T47D (cell line): ENCODE measurements at regions not wholly inside any gene's neighbourhood (a gene's known extent, or its start where the extent isn't known, plus 50 kb on each side); places are given as distances from the start of the nearest gene placed in this dataset.

Experiments
- DNase-seq, 2 experiments: peaks; one replicate each; pipeline versions ENCODE4 v3.0.0 to v3.0.0-alpha.2; 2011 to 2012; ENCODE audit warnings: low read depth in 1 of 2, low spot score in 1 of 2
- JUND ChIP-seq: IDR thresholded peaks from 2 replicates; pipeline ENCODE4 v1.6.1; 2012; ENCODE audit warnings: low read depth
- in situ Hi-C: cut with HindIII; loops from 2 replicates; pipeline ENCODE4 v1.10.0; 2016; ENCODE audit warnings: low sequenced_read_pairs, low pct_unique_long_range_greater_than_20kb

DNA sequence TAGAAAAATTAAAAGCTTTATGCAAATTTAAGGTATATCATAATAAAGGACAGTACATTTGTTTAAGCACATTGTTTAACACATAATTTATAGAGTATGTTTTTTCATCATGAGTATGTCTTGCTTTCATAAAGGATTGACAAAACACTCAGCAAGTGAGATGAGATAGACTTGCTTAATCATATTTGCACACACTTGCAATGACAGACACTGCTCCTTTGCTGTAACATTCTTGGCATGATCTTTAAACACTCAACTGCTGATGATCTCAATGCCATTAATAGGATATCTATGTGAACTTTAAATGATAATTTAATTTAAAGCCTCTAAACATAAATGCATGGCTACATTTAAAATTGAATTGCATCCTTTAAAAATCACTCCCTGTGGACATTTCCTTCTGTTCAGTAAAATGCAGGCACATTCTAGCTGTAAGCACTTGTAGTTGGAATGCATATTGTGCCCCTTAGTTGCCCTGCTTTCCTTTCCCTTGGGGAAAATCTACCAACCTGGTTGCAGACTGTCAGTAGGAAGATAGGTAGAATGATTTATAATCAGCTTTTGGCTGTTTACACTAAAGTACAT lies 979.0 kb downstream of the TMTC2 start:
- TF ChIP-seq JUND, result no peak
- in situ Hi-C loops, result no loop called here
- DNase-seq, result no peak

- in situ Hi-C loops, result no loop called here
- DNase-seq, result no peak
- no peak for TF ChIP-seq JUND
Observed at GRCh38 chr12:83664650-83665049, 977.9 kb downstream of the TMTC2 start.

- no peak for TF ChIP-seq JUND
- in situ Hi-C loops, result no loop called here
- DNase-seq, result no peak
Observed at GRCh38 chr12:83660727-83661358, 974.1 kb downstream of the TMTC2 start.

- in situ Hi-C loops, result no loop called here
- TF ChIP-seq JUND, result no peak
- DNase-seq, result no peak
Observed at GRCh38 chr12:83659321-83659720, 972.6 kb downstream of the TMTC2 start.

GRCh38 chr12:83656004-83656403 lies 969.3 kb downstream of the TMTC2 start:
- no peak for TF ChIP-seq JUND
- DNase-seq, result no peak
- in situ Hi-C loops, result no loop called here

DNA sequence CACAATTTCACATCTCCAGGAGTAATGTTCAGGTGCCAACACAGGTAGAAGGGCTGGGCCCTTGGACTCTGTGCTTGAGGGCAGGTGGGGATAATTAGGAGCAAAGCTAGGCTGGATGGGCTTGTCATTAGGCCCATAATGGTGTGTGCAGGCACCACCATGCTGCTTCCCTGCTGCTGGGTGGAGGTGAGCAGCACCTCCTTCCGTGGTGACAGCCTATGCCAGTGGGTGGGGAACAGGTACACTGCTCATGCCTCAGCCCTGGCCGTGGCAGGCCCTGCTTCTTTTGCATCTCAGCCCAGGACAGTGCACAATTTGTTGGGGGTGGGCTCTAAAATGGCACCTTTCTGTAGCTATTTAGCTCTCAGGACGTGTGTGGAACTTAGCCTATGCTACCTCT lies 955.5 kb downstream of the TMTC2 start:
- in situ Hi-C loops, result no loop called here
- TF ChIP-seq JUND, result no peak
- no peak for DNase-seq

GRCh38 chr12:83641789-83642188 lies 955.1 kb downstream of the TMTC2 start:
- no peak for TF ChIP-seq JUND
- in situ Hi-C loops, result no loop called here
- no peak for DNase-seq

DNA sequence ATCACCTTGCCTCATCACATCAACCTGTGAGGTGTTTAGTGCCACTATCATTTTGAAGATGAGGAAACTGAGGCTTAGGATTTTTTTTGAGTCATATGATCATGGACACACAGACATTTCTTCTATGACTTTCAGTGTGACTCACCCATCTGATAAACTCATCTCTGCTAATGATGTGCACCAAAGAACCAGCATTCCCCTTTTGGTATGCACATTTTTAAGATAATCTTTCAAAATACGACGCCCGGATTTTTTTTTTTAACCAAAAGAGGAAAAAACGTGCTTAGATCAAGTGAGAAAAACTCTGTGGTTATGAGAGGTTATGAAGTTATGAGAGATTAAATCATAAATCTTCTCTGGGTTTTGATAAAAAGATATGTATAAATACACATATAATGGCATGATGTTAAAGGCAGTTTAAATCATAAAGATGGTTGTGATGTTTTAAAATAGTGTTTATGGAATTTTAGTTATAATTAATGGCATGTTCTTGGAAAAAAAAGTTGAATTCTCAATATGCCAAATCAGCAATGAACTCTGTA lies 948.1 kb downstream of the TMTC2 start:
- DNase-seq, result no peak
- in situ Hi-C loops, result no loop called here
- no peak for TF ChIP-seq JUND

GRCh38 chr12:83630526-83630925 lies 943.8 kb downstream of the TMTC2 start:
- DNase-seq, result no peak
- TF ChIP-seq JUND, result no peak
- in situ Hi-C loops, result no loop called here

- no peak for DNase-seq
- no peak for TF ChIP-seq JUND
- in situ Hi-C loops, result no loop called here
Observed at GRCh38 chr12:83629931-83630330, 943.2 kb downstream of the TMTC2 start.

GRCh38 chr12:83622205-83622604 lies 935.5 kb downstream of the TMTC2 start:
- in situ Hi-C loops, result no loop called here

DNA sequence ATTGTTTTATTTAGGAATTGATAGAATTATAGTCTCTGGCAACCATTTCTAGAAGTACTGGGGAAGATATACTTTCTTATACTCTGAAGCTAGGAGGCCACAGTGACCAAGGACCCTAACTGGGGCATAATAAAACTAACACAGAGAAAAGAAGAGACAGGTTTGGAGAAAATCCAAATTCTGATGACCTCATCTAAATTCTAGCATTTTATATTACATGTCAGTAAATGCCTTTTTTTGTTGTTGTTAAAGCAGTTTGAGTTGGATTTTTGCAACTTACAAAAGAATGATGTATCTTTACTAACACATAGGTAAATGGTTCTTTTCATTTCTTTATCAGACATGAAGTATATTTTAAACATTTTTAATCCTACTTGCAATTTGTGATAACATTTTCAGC lies 933.3 kb downstream of the TMTC2 start:
- no peak for DNase-seq
- no peak for TF ChIP-seq JUND
- in situ Hi-C loops, result no loop called here

More at GRCh38 chr12:83622205-83622604, 935.5 kb downstream of the TMTC2 start:
- no peak for DNase-seq
- TF ChIP-seq JUND, result no peak

DNA sequence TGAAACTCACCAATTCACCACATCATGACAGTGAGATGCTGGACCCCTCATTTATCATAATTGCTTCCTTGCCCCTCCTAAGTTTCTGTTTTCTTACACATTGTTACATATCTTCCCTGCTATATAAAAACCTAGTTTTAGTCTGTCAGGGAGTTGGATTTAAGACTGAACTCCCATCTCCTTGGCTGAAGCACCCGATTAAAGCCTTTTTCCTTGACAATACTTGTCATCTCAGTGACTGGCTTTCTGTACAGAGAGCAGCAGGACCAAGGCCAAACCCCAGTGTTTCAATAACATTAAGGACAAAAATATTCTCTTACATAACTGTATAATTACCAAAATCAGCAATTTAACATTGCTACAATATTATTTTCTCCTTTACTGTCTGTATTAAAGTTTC lies 928.4 kb downstream of the TMTC2 start:
- in situ Hi-C loops, result no loop called here
- no peak for TF ChIP-seq JUND
- no peak for DNase-seq
